Activated CD8-positive, alpha-beta T cell treated with anti-CD3 and anti-CD28 coated beads, Interleukin-2, amount 10 ng/mL, durations not matched to agents 7 days and 5 days (primary cell): ENCODE measurements at regions not wholly inside any gene's neighbourhood (a gene's known extent, or its start where the extent isn't known, plus 50 kb on each side); places are given as distances from the start of the nearest gene placed in this dataset.
"Not testable (repeated sequence)": the region's sequence is repeated elsewhere in the genome, so short reads cannot be mapped to it uniquely, and the experiment has no call there.

ENCODE experiments used
- ATAC-seq: fragments of 150-1000 bp; cut with Tn5 transposase; one replicate; pipeline ENCODE4 v1.10.0; 2021; ENCODE audit warnings: moderate library complexity
- CTCF ChIA-PET: fragments of 350-600 bp; sonication (Branson Sonifier 250); formaldehyde crosslinking; loops from one replicate; lab custom pipeline; 2021; ENCODE audit warnings: antibody characterized with exemption; lab: Charles Lee
- POLR2A ChIA-PET: fragments of 350-600 bp; sonication (Branson Sonifier 250); formaldehyde crosslinking; loops from one replicate; lab custom pipeline; 2021; ENCODE audit warnings: antibody characterized with exemption; lab: Charles Lee
- DNase-seq: peaks from one replicate; pipeline ENCODE4 v3.0.0-alpha.2; 2020
- H3K27ac Mint-ChIP-seq: one replicate; pipeline ENCODE4 v1.8.0; 2021; ENCODE audit warnings: mild to moderate bottlenecking, mixed read lengths
- H3K27me3 Mint-ChIP-seq: one replicate; pipeline ENCODE4 v1.8.0; 2021; ENCODE audit warnings: low read depth, mixed read lengths
- H3K36me3 Mint-ChIP-seq: one replicate; pipeline ENCODE4 v1.8.0; 2021; ENCODE audit warnings: low read depth, mixed read lengths
- H3K4me1 Mint-ChIP-seq: one replicate; pipeline ENCODE4 v1.8.0; 2021; ENCODE audit warnings: low read depth, mixed read lengths
- H3K4me3 Mint-ChIP-seq: one replicate; pipeline ENCODE4 v1.8.0; 2021; ENCODE audit warnings: mild to moderate bottlenecking, mixed read lengths
- H3K9me3 Mint-ChIP-seq: one replicate; pipeline ENCODE4 v1.8.0; 2022; ENCODE audit warnings: mixed read lengths; ENCODE audit not compliant: insufficient read depth

- no peak overlapping the region for H3K27ac Mint-ChIP-seq
- peaks cover 8% of the 10 kb centered on the region for H3K9me3 Mint-ChIP-seq
- ATAC-seq (no peak), DNase-seq (no peak)
- H3K4me3 Mint-ChIP-seq: no peak overlapping the region
- H3K27me3 Mint-ChIP-seq: no peaks in the 10 kb centered on the region
- H3K36me3 Mint-ChIP-seq: no peaks in the 10 kb centered on the region
- ChIA-PET POLR2A (no interaction called here), CTCF (no interaction called here)
- H3K4me1 Mint-ChIP-seq: no peaks in the 10 kb centered on the region
These were observed 897.0 kb upstream of the SLC35B3 start for GRCh38 chr6:9332241-9332780.

GRCh38 chr6:9316831-9317230, 881.5 kb upstream of the SLC35B3 start:
- ATAC-seq: no peak
- no peak for DNase-seq
- ChIA-PET POLR2A (no interaction called here), CTCF (no interaction called here)
- Mint-ChIP-seq H3K9me3 (no peaks in the 10 kb centered on the region), H3K36me3 (no peaks in the 10 kb centered on the region), H3K27me3 (no peaks in the 10 kb centered on the region), H3K4me1 (no peaks in the 10 kb centered on the region), H3K27ac (no peak overlapping the region), H3K4me3 (no peak overlapping the region)

DNA sequence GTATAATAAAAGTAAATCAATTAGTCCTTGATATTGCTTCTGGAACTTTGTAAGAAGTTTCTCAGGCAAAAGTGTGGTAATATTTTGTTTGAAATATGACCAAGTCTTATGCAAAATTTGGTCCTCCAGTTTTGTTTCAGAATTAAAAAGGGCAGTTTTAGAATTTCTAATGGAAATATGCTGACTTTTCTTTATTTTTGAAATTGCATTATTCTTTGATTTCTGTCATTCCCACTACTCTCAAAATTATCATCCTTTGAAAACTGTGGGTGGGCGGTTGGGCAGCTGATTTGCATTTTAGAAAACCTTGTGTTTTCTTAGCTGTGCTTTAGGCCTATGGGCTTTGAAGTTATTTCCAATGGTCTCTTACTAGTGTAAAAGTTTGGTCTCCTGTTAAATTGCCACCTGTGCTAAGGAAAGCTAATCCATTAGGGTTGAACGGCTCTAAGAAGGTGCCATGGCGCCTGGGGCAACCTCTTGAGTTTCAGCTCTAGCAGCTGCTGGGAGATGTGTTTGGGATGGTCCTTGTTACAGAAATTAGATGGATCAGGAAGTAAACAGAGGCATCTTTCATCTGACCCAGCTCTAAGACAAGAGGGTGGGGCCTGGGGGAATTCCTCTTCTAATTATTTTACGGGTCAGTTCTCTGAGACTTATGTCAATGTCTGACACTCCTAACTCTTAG, 880.8 kb upstream of the SLC35B3 start:
- ATAC-seq: no peak
- Mint-ChIP-seq H3K27ac (no peak overlapping the region), H3K27me3 (no peaks in the 10 kb centered on the region), H3K36me3 (no peaks in the 10 kb centered on the region), H3K9me3 (no peaks in the 10 kb centered on the region), H3K4me3 (no peak overlapping the region), H3K4me1 (no peaks in the 10 kb centered on the region)
- ChIA-PET POLR2A (no interaction called here), CTCF (no interaction called here)
- DNase-seq: no peak

DNA sequence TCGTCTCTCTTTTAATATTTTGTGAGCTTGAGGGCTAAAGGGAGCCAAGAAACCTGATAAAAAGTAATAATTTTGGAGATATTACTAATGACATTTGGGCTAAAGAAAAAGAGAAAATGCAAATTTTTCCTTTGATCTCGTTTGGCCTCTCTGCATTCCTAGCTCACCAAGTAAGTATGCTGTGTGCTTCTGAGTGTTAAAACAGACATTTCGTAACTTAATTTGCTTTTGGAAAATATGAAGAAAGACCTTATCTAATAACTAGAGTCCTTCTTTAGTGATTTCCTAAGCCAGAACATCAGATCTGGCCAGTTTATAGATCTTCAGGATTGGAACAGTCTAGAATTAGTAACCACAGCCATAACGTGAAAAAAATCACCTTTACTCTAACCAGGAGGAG, 872.9 kb upstream of the SLC35B3 start:
- H3K27me3 Mint-ChIP-seq: no peaks in the 10 kb centered on the region
- CTCF ChIA-PET: no interaction called here

GRCh38 chr6:9307786-9308185, 872.4 kb upstream of the SLC35B3 start:
- Mint-ChIP-seq H3K4me1 (no peaks in the 10 kb centered on the region), H3K27ac (no peak overlapping the region), H3K36me3 (no peaks in the 10 kb centered on the region), H3K27me3 (no peaks in the 10 kb centered on the region), H3K4me3 (no peak overlapping the region), H3K9me3 (no peaks in the 10 kb centered on the region)
- no peak for DNase-seq
- POLR2A ChIA-PET: no interaction called here
- no peak for ATAC-seq
- CTCF ChIA-PET: no interaction called here

More for the DNA sequence above, 872.9 kb upstream of the SLC35B3 start:
- Mint-ChIP-seq H3K9me3 (no peaks in the 10 kb centered on the region), H3K4me1 (no peaks in the 10 kb centered on the region), H3K4me3 (no peak overlapping the region), H3K36me3 (no peaks in the 10 kb centered on the region), H3K27ac (no peak overlapping the region)
- ATAC-seq (no peak), DNase-seq (no peak)
- POLR2A ChIA-PET: no interaction called here

- Mint-ChIP-seq H3K4me3 (no peak overlapping the region), H3K36me3 (no peaks in the 10 kb centered on the region), H3K27me3 (no peaks in the 10 kb centered on the region), H3K9me3 (no peaks in the 10 kb centered on the region), H3K4me1 (no peaks in the 10 kb centered on the region), H3K27ac (no peak overlapping the region)
- DNase-seq (no peak), ATAC-seq (no peak)
- CTCF ChIA-PET: no interaction called here
- POLR2A ChIA-PET: no interaction called here
These were observed 871.8 kb upstream of the SLC35B3 start for GRCh38 chr6:9307187-9307586.

DNA sequence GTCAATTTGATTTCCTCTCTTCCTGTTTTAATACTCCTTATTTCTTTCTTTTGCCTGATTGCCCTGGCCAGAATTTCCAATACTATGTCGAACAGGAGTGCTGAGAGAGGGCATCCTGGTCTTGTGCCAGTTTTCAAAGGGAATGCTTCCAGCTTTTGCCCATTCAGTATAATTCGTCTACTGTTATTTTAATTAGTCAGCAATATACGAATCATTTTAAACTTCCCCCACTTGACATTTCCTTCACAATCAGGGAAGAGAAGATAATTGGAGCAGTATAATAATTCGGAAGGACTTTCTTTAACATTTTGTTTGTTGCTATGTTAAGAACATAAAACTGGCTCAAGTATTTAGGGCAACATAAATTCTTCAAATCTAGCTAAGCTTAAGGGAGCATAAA, 860.3 kb upstream of the SLC35B3 start:
- DNase-seq (no peak), ATAC-seq (no peak)
- ChIA-PET POLR2A (no interaction called here), CTCF (no interaction called here)
- no peaks in the 10 kb centered on the region for H3K4me1 Mint-ChIP-seq
- H3K4me3 Mint-ChIP-seq: no peak overlapping the region
- no peaks in the 10 kb centered on the region for H3K27me3 Mint-ChIP-seq
- no peak overlapping the region for H3K27ac Mint-ChIP-seq
- no peaks in the 10 kb centered on the region for H3K36me3 Mint-ChIP-seq
- no peaks in the 10 kb centered on the region for H3K9me3 Mint-ChIP-seq

GRCh38 chr6:9292975-9293374, 857.6 kb upstream of the SLC35B3 start:
- CTCF ChIA-PET: no interaction called here
- POLR2A ChIA-PET: no interaction called here
- H3K27me3 Mint-ChIP-seq: no peaks in the 10 kb centered on the region

GRCh38 chr6:9290342-9290741, 855.0 kb upstream of the SLC35B3 start:
- H3K36me3 Mint-ChIP-seq, CTCF ChIA-PET, H3K4me1 Mint-ChIP-seq, H3K9me3 Mint-ChIP-seq, H3K27ac Mint-ChIP-seq, H3K27me3 Mint-ChIP-seq, DNase-seq, ATAC-seq, H3K4me3 Mint-ChIP-seq, POLR2A ChIA-PET: not testable (repeated sequence)

More at GRCh38 chr6:9292975-9293374, 857.6 kb upstream of the SLC35B3 start:
- Mint-ChIP-seq H3K36me3 (no peaks in the 10 kb centered on the region), H3K9me3 (no peaks in the 10 kb centered on the region), H3K27ac (no peak overlapping the region), H3K4me3 (no peak overlapping the region), H3K4me1 (no peaks in the 10 kb centered on the region)
- ATAC-seq (no peak), DNase-seq (no peak)

- Mint-ChIP-seq H3K4me1 (no peaks in the 10 kb centered on the region), H3K27me3 (no peaks in the 10 kb centered on the region), H3K27ac (no peak overlapping the region), H3K36me3 (no peaks in the 10 kb centered on the region), H3K9me3 (no peaks in the 10 kb centered on the region), H3K4me3 (no peak overlapping the region)
- DNase-seq (no peak), ATAC-seq (no peak)
- POLR2A ChIA-PET: no interaction called here
- CTCF ChIA-PET: no interaction called here
These were observed 837.3 kb upstream of the SLC35B3 start for GRCh38 chr6:9272671-9273070.

DNA sequence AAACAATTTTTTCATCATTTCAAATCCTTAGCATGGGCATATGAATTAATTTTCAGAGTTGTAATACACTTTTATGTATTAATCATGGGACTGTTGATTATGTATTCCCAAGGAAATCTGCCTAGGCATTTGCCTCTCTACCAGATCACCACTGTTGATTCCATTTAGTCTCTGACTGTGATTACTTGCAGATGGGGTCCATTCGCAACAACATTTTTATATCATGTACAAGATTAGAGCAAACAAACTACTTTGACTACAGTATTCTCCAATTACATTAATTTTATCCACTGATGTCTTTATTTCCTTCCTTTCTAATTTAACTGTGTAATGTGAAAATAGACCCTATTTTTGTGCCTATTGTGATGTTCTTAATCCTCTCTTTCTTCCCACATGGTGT, 831.4 kb upstream of the SLC35B3 start:
- Mint-ChIP-seq H3K4me1 (no peaks in the 10 kb centered on the region), H3K27ac (no peak overlapping the region), H3K27me3 (no peaks in the 10 kb centered on the region), H3K9me3 (no peaks in the 10 kb centered on the region), H3K36me3 (no peaks in the 10 kb centered on the region), H3K4me3 (no peak overlapping the region)
- ATAC-seq (no peak), DNase-seq (no peak)
- ChIA-PET POLR2A (no interaction called here), CTCF (no interaction called here)

DNA sequence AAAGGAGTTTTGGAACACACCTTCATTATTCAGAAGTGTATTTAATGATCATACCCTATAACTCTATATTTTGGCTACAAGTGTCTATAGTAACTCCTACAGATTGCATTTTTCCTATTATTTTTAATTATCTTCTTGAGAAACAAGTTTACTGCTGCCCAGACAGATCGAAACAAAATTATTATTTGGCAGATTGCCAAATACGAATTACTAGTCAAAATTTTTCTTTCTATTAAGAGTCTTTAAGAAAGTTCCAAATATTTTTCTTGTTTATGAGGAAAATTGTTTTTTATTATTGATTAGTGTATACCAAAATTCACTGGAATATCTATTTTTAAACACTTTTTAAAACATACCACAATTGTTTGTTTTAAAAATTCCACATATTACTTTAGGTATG, 821.9 kb upstream of the SLC35B3 start:
- POLR2A ChIA-PET: no interaction called here
- no peaks in the 10 kb centered on the region for H3K36me3 Mint-ChIP-seq
- no peaks in the 10 kb centered on the region for H3K9me3 Mint-ChIP-seq
- no peak for ATAC-seq
- no peak overlapping the region for H3K27ac Mint-ChIP-seq
- DNase-seq: no peak
- H3K4me1 Mint-ChIP-seq: no peaks in the 10 kb centered on the region
- no peaks in the 10 kb centered on the region for H3K27me3 Mint-ChIP-seq
- no peak overlapping the region for H3K4me3 Mint-ChIP-seq
- CTCF ChIA-PET: no interaction called here

DNA sequence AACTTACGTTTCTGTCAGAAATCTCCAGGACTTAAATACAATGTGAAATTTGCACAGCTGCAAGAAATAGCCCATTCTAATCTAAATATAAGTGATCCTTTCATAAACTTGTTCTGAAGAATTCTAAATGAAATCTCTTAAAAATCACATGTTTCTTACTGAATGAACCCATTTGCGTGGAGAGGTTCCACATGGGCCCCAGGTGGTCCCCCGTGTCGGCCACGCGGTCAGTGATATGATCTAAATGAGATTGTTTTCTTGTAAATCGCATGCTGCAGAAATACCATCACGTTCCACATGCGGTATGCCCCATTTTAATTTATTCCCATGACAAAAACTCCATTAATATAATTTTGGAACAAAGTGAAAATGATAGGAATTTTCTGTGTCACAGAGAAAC, 818.9 kb upstream of the SLC35B3 start:
- ChIA-PET CTCF (no interaction called here), POLR2A (no interaction called here)
- H3K4me3 Mint-ChIP-seq: no peak overlapping the region
- no peak for ATAC-seq
- no peaks in the 10 kb centered on the region for H3K36me3 Mint-ChIP-seq
- no peak for DNase-seq
- no peaks in the 10 kb centered on the region for H3K4me1 Mint-ChIP-seq
- no peak overlapping the region for H3K27ac Mint-ChIP-seq
- no peaks in the 10 kb centered on the region for H3K27me3 Mint-ChIP-seq
- no peaks in the 10 kb centered on the region for H3K9me3 Mint-ChIP-seq
